ENCODE measurements at regions not wholly inside any gene's neighbourhood (a gene's known extent, or its start where the extent isn't known, plus 50 kb on each side); places are given as distances from the start of the nearest gene placed in this dataset.
"Not testable (repeated sequence)": the region's sequence is repeated elsewhere in the genome, so short reads cannot be mapped to it uniquely, and the experiment has no call there.

DNA sequence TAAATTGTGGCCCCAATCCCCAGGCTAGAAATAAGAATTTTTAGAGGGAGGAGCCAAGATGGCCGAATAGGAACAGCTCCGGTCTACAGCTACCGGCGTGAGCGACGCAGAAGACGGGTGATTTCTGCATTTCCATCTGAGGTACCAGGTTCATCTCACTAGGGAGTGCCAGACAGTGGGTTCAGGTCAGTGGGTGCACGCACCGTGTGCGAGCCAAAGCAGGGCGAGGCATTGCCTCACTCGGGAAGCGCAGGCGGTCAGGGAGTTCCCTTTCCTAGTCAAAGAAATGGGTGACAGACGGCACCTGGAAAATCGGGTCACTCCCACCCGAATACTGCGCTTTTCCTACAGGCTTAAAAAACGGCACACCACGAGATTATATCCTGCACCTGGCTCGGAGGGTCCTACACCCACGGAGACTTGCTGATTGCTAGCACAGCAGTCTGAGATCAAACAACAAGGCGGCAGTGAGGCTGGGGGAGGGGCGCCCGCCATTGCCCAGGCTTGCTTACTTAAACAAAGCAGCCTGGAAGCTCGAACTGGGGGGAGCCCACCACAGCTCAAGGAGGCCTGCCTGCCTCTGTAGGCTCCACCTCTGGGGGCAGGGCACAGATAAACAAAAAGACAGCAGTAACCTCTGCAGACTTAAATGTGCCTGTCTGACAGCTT lies 257.7 kb upstream of the MEIS1 start:
- not testable (repeated sequence) for DNase-seq (ENCODE audit: low spot score)

DNA sequence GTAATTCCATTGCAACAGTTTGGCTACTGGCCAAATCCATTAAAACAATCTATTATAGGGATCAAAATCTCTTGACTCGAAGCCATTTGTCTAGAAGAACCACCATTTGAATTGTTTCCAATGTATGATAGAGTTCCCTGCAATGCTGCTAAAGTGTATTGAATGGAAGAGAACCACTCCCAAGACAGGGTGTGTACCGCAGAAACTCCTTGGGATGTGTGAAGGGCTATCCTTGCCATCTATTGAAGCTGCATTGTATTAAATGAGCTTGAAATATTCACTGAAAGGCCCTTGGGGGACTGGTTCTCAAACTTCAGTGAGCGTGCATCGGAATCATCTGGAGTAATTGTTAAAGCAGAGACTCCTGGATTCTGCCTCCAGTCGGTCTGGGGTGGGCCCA lies 260.4 kb upstream of the MEIS1 start:
- DNase-seq (ENCODE audit: low spot score) = no peak

DNA sequence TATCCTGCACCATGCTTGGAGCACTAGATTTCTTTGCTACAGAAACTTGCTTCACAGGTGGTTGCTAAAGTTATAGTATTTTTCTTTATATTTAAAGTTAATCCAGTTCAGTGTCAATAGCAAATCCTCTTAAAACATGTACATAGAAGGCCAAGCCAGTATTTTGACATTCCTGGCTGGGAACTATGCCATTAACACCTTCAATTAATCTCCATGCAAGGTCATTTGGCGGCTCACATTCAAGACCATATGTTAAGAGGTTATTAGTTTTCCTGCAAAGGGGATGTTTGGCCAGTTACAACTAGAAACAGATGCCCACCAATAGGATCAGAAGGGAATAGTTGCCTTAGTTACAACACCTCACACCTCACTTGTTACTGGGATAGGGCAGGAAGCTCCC lies 261.3 kb upstream of the MEIS1 start:
- DNase-seq (ENCODE audit: low spot score) = no peak

DNA sequence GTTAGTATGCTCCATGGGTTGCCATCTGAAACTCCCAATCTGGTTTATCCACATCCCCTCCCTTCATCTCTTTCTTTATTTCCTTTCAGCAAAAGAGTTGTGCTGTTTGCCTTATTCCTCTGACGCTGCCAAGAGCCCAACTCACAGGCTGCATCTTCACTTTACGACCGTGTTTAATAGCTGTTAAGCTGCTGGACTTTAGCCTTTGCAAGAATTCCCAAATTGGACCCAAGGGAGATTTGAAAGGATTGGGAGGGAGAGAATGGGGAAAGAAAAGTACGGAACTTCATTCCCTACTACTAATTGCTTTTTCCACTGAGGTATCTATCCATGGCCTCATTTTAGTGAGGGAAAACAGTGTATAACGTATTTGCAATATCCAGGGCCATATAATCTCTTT lies 263.4 kb upstream of the MEIS1 start:
- no peak for DNase-seq (ENCODE audit: low spot score)

DNA sequence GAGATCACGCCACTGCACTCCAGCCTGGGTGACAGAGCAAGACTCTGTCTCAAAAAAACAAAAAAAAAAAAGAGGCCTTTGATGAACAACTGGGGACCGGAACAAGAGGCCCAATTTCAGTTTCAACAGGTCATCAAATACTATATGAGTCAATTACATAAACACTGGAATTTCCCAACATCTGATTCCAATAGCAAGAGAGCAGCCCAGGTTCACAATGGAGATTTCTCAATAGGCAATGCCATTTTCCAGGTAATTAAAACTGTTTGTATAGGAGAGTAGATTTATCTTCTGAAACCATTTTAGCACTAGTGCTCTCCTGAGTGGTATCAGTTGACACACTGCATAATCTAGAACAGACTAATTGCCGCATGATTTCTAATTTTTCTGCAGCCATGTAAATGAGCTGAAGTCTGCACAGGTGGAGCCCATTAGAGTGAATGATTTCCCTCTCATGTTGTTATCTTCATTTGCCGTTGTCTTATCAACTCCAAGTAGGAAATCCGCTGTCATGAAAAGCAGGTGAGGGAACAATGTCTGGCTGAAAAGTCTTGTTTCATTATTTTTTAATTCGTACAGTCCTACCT lies 264.1 kb upstream of the MEIS1 start:
- DNase-seq (ENCODE audit: low spot score) = no peak

DNA sequence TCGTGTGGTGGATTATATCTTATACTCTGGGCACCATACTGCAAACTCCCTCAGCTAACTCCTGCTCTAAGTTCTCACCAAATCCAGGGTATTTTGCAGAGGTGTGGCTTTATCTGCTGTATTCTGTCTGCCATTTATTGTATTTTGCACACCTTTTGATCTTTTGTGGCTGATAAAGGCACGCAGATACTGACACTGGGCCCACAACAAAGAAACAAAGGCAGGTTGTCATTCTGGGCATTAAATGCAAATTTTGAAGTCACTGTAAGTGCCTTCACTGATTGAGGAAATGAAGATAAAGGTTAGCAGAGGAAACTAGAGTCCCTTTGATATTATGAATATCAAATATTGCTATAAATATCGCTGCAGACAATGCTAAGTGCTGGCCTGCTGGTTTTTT lies 265.8 kb upstream of the MEIS1 start:
- DNase-seq (ENCODE audit: low spot score) = no peak

DNA sequence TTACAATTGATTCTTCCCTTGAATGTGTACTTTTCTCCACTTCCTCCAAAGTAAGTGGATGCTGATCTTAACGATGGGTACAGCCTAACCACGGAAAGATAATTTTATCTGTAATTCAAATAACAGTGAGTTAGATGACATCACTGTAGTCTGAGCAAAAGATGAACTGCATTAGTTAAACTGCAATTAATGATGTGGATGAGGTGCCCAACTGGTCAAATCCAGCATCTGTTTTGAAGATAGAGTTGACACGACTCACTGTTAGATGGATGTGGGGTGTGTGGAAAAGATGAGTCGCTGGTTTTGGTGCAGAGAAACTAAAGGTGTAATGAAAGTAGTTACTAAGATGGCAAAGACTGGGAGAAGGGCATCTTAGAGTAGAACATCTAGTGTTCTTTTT lies 270.5 kb upstream of the MEIS1 start:
- no peak for DNase-seq (ENCODE audit: low spot score)

DNA sequence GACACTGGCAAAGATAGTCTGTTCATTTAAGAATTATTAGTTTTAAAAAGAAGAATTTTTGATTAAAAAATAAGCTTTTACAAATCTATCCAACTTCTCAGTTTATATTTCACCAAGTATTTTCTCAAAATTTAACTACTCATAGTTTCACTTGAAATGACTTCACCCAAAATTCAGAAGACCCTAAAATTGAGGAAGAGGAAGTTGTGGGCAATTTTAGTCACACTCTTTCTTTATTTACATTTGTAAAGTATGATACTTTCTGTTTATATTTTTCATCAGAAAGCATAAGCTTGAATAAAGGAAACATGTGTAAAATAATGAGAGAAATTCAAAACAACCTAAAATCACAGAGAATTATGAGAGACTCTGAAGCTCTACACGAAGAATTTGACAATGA lies 278.8 kb upstream of the MEIS1 start:
- no peak for DNase-seq (ENCODE audit: low spot score)

DNA sequence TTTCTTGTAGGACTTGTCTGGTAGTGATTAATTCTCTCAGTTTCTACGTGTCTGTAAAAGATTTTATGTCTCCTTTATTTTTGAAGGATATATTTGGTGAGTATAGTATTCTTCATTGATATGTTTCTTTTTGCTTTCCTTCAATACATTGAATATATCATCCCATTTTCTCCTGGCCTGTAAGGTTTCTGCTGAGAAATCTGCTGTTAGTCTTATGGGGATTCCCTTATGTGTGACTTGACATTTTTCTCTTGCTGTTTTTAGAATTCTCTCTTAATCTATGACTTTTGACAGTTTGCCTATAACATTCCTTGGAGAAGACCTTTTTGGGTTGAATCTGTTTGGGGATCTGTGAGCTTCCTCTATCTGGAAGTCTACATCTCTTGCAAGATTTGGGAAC lies 281.0 kb upstream of the MEIS1 start:
- no peak for DNase-seq (ENCODE audit: low spot score)

DNA sequence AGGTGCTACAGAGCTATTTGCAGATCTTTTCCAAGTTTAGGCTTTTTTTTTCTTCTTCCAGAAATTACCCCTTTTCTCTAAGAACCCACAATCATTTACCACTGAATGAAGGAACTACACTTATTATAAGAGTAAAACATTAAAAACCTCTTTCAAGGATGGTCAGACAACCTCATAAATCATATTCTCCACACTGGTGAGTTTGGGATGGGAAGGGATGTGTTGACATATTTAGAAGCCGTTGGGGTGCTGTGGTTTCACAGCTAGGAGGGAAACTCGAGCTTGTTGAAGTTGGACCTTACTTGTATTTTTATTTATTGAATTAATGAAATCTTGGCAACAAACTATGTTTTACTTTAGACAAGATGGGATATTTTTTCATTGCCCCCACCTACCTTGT lies 289.4 kb upstream of the MEIS1 start:
- DNase-seq (ENCODE audit: low spot score) = no peak

DNA sequence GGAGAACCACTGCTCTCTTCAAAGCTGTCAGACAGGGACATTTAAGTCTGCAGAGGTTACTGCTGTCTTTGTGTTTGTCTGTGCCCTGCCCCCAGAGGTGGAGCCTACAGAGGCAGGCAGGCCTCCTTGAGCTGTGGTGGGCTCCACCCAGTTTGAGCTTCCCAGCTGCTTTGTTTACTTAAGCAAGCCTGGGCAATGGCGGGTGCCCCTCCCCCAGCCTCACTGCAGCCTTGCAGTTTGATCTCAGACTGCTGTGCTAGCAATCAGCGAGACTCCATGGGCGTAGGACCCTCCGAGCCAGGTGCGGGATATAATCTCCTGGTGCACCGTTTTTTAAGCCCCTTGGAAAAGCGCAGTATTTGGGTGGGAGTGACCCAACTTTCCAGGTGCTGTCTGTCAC lies 290.6 kb upstream of the MEIS1 start:
- DNase-seq (ENCODE audit: low spot score) = not testable (repeated sequence)

DNA sequence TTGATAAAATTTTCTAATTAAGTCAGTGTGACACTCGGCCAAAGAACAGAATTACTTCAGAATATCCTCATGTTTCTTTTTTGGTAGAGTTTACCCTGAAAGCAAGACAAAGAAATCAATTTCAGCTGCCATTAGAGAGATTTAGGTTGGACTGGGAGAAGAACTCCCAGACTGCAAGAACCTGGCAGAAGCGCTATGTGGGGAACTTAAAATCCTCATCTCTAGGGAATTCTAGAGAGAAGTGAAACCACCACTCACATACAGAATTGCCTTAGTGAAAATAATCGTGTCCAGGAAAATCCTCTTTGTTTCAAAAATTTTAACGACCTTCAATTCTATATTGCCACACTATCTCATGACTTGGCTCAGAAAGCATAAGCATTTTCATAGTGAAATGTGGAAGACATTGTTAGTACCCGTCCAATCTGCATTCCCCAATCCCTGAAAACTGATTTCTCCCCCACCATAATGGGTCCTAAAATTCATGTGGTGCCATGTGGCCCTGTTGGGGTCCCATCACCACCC lies 297.3 kb upstream of the MEIS1 start:
- DNase-seq (ENCODE audit: low spot score) = no peak

DNA sequence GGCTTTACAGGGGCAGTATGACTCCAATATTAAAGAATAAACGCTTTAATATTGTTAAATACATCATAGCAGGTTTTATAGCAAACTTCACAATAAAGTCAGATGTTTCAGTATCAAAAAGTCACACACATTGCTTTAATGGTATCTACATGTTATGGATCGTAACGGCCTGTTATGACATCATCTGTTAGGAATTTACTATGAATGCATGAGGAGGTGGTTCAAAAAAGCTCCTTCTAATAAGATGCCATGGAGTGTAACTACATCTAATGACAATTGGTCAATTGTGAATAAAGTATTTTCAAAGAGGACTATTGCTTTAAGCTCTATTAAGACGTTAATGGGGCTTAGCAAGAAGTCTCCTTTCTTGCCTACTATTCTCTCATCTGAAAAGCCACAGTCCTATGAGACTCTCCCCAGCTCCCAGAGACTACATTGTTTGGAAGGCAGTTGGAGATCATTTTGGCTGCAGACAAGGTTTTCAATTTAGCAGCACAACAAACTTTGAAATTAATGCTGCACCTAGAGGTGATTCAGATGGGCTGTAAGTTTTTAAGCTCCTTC lies 300.7 kb upstream of the MEIS1 start:
- DNase-seq (ENCODE audit: low spot score) = no peak

DNA sequence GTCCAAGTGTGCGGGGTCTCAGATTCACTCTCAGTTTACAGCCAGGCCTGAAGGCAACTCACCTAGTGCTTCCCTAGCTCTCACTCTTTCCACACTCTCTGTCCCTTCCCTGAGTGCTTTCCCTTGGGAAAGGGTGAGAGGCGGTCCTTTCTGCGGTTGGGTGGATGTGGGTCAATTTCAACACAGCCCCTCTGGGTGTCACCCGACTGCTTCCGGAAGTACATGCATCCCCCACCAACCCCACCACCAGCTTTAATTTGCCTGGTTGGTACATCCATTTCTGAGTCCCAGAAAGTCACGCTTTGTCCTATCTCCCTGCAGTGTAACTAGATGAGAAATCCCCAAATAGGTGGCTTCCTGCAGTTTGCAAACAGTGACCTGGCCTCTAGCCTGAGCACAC lies 307.3 kb upstream of the MEIS1 start:
- no peak for DNase-seq (ENCODE audit: low spot score)

DNA sequence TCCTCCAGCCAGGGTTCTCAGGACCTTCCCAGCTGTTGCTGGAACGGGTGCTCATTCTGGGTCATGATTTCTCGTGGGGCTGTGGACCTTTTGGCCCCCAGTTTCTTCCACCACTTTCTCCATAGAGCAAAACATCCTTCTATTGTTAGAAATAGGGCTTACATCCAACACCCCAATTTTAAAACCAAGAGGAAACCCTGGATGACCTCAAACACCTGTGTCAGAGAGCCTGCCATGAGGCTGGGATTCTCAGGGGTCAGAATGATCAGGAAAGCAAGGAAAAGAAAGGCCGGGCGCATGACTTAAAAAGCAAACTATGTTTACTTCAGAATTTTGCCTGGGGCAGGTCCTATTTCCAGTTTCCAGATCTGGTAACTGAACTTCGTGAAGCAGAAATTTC lies 307.9 kb upstream of the MEIS1 start:
- no peak for DNase-seq (ENCODE audit: low spot score)

DNA sequence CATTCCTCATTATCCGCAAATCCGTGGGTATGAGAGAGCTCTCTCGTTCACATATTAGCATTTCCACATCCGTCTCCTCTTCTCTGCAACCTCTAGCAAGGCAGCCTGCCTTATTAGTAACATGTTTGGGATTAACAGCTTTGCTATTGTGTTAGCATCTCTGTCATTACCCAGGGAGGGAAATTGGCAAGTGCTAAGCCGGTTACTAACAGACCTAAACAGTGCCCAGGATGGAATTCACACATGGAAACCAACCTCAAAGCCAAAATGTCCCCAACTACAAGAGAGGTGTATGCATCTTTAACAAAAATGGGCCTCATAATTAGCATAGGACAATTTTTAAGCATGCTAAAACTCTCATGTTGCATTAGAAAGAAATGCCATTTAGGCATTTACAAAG lies 309.0 kb upstream of the MEIS1 start:
- DNase-seq (ENCODE audit: low spot score) = no peak

DNA sequence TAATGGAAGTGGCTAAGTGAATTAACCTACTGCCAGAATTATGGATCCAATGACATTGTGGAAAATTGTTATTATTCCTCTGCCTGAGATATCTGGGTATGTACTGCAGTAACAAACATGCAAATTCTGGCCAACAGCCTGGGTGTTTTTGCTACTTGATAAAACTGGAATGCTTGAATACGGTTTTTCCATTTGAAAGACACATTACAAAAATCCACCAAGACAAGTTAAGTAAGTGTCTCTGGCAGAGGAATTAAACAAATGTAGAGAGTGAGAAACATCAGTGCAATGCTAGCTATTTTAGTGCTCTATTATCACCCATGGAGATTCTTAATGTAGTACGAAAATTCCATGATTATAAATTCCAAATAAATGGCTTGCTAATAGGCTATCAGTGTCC lies 312.4 kb upstream of the MEIS1 start:
- DNase-seq (ENCODE audit: low spot score) = no peak

DNA sequence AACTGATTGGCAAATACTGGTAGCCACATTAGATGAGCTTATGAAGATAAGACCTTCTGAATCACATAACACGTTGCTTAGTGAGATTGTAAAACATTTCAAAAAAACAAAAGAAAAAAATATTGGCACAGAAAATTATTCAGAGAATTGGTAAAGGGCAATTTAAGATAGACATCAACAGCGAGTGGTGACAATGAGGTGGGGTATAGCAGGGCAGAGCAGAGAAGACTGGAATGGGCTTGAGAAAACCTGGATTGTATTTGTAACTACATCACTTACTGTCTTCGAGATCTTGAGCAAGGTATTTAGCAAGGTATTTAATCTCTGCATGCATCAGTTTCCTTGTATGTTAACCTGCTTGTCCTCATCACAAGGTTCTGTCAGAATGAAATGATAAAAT lies 313.0 kb upstream of the MEIS1 start:
- peak; percentile 9 for DNase-seq (ENCODE audit: low spot score)

DNA sequence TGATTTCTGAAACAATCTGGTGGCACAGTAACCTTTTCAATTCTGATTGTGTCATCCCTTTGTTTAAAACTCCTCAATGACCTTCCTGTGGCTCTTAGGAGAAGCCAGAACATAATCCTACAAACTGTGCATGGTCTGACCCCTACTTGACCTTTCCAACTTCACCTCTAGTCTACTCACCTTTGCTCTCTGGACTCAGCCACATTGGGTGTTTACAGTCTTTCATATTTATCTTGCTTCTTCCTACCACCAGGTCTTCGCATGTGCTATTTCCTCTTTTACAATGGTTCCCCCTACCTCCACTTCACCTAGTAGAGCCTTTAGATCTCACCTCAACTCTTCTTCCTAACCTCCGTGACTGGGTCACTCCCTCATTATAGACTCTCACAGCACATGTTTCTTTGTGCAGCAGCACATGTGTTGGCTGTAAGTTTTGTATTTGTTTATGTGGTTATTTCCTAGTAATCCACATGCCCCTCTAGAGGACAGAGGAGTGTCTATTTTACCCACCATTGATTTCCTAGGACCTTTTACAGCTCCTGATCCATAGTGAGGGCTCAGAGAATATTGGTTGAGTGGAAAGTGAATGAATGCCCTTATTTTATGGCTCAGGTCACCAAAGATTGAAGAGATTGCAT lies 320.8 kb upstream of the MEIS1 start:
- DNase-seq (ENCODE audit: low spot score) = no peak

DNA sequence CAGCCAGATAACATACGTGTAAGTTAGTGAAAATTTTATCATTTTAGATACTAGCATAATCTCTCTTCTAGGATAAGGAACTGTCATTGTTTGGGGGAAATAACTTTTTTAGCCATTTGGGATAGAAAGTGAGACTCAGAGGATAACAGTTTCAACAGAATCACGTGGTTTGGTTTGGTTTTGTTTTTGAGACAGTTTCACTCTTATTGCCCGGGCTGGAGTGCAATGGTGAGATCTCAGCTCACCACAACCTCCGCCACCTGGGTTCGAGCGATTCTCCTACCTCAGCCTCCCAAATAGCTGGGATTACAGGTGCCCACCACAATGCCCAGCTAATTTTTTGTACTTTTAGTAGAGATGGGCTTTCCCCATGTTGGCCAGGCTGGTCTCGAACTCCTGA lies 323.2 kb upstream of the MEIS1 start:
- DNase-seq (ENCODE audit: low spot score) = no peak

DNA sequence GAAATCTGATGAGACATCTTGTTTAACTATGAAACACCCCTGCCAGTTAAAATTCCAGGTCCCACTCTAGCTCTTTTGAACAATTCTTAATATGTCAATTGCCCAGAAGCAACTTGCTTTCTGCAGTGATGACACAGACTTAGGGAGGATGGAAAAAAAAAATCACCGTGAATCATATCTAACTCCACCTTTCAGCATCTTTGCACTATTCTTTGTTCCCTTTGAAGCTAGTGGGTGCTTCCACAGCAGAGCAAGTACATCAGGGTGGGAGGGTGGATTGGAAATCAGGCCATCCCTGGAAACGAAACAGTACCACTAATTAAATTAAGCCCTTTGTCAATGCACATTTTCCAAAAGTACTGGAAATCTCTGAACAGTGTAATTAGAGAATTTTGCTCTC lies 324.3 kb upstream of the MEIS1 start:
- no peak for DNase-seq (ENCODE audit: low spot score)

DNA sequence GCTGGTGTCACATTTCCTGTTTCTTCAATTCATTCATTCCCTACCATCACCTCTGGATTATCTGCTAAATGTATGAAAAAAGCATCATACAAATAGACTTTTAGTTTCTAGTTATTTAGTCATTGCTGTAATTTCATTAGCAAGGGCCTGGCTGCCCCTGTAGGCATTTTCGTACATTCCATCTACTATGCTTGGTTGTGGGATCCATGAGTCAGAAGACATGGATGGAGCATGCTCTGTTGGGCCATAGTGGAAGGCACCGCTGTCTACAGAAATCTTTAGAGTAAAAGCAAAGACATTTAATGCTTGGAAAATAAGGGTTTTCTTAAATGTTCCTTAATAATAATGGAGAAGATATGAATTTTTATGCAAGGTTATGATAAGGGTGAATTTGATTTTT lies 324.8 kb upstream of the MEIS1 start:
- DNase-seq (ENCODE audit: low spot score) = no peak

DNA sequence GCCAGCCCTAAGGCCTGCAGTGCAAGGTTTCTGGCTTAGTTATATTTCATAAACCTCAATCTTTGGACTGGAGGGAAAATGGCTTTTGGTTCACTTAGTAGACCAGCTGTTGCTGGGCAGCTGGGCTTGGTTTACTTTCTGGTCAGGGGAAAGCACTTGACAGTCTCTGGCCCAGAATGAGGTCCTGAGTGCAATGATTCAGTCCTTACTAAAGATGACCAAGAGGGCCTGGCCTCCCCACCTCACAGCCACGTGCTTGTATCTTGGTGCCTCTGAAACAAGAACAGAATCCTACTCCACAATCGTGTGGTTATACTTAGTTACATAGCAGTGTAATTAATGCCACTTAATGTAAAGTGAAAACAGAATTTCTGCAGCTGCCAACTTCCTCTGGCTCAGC lies 325.5 kb upstream of the MEIS1 start:
- no peak for DNase-seq (ENCODE audit: low spot score)
